Loucy (cell line): ENCODE measurements at regions not wholly inside any gene's neighbourhood (a gene's known extent, or its start where the extent isn't known, plus 50 kb on each side); places are given as distances from the start of the nearest gene placed in this dataset.

Experiments used
- H2AFZ ChIP-seq: fragments of 200-600 bp; sonication (generic); 2 replicates; pipeline ENCODE4 v1.6.0; 2016; ENCODE audit warnings: antibody characterized with exemption, mild to moderate bottlenecking, low read length, moderate library complexity
- H3F3A ChIP-seq: fragments of 200-600 bp; 2 replicates; pipeline ENCODE4 v1.6.0; 2016; ENCODE audit warnings: antibody characterized with exemption, low read depth, mild to moderate bottlenecking
- H3K27me3 ChIP-seq: fragments of 200-600 bp; sonication (generic); 2 replicates; pipeline ENCODE4 v1.6.1; 2014; ENCODE audit warnings: low read length, mild to moderate bottlenecking; ENCODE audit not compliant: insufficient read depth, poor library complexity, severe bottlenecking
- H3K36me3 ChIP-seq: fragments of 200-600 bp; sonication (generic); 2 replicates; pipeline ENCODE4 v1.6.1; 2016; ENCODE audit warnings: low read length; ENCODE audit not compliant: insufficient read depth
- H3K4me1 ChIP-seq: fragments of 200-600 bp; sonication (generic); 2 replicates; pipeline ENCODE4 v1.5.1; 2014; ENCODE audit warnings: low read length, mild to moderate bottlenecking; ENCODE audit not compliant: insufficient read depth, poor library complexity, severe bottlenecking
- H3K4me2 ChIP-seq: fragments of 200-600 bp; sonication (generic); 2 replicates; pipeline ENCODE4 v1.6.0; 2014; ENCODE audit warnings: antibody characterized with exemption, low read length, low read depth, mild to moderate bottlenecking; ENCODE audit not compliant: poor library complexity, severe bottlenecking
- H3K4me3 ChIP-seq: fragments of 200-600 bp; sonication (generic); 2 replicates; pipeline ENCODE4 v1.5.1; 2014; ENCODE audit warnings: low read length, mild to moderate bottlenecking, mixed read lengths; ENCODE audit not compliant: poor library complexity, severe bottlenecking
- H3K79me2 ChIP-seq: fragments of 200-600 bp; sonication (generic); 2 replicates; pipeline ENCODE4 v1.6.1; 2014; ENCODE audit warnings: low read length; ENCODE audit not compliant: insufficient read depth
- H3K9ac ChIP-seq: fragments of 200-600 bp; sonication (generic); 2 replicates; pipeline ENCODE4 v1.6.0; 2014; ENCODE audit warnings: mild to moderate bottlenecking, low read depth, low read length, moderate library complexity; ENCODE audit not compliant: poor library complexity, severe bottlenecking
- H3K9me2 ChIP-seq: fragments of 200-600 bp; sonication (generic); replicated peaks from 2 replicates; pipeline ENCODE4 v1.6.1; 2016; ENCODE audit warnings: low read depth, low read length, mixed read lengths
- H3K9me3 ChIP-seq: fragments of 200-600 bp; sonication (generic); 2 replicates; pipeline ENCODE4 v1.6.1; 2014; ENCODE audit warnings: mild to moderate bottlenecking, antibody characterized with exemption, low read length, low read depth; ENCODE audit not compliant: insufficient read depth
- H4K20me1 ChIP-seq: fragments of 200-600 bp; sonication (generic); 2 replicates; pipeline ENCODE4 v1.6.0; 2014; ENCODE audit warnings: antibody characterized with exemption, low read length, mild to moderate bottlenecking; ENCODE audit not compliant: insufficient read depth, poor library complexity, severe bottlenecking
- EZH2phosphoT487 ChIP-seq: fragments of 200-600 bp; IDR thresholded peaks from 2 replicates; pipeline ENCODE4 v1.6.1; 2018; ENCODE audit warnings: antibody characterized with exemption, mild to moderate bottlenecking, moderate library complexity, borderline replicate concordance
- TF ChIP-seq, protein P1 (sequence below): fragments of 200-600 bp; sonication (generic); conservative IDR thresholded peaks from 2 replicates; pipeline ENCODE4 v1.5.1; 2014; ENCODE audit warnings: mild to moderate bottlenecking, antibody characterized with exemption, low read length

DNA sequence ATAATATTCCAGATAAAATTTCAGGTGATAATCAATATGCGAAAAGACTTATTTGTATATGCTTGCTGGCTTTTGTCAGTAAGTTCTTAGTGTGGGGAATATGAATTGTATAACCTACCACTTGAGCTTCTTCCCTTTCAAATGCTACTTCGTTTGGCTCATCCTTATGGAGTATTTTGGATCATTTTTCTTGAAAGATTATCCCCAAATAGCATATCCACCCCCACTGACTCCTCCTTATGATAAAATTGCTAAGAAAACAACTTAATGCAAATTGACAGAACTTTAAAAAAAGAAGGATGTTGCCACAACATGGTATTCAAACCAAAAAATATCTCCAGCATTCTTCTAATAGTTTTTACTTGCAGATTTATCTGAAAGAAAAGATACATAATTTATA, 393.3 kb downstream of the PPP3CA start:
- Histone ChIP-seq H3K4me3 (no peak overlapping the region), H3K36me3 (no peaks in the 10 kb centered on the region), H3K79me2 (no peaks in the 10 kb centered on the region), H3K9me2 (no peaks in the 10 kb centered on the region), H4K20me1 (no peaks in the 10 kb centered on the region), H3K27me3 (no peaks in the 10 kb centered on the region), H3F3A (no peaks in the 10 kb centered on the region), H2AFZ (no peak overlapping the region), H3K4me1 (no peaks in the 10 kb centered on the region), H3K9me3 (no peaks in the 10 kb centered on the region), H3K4me2 (no peak overlapping the region), H3K9ac (no peak overlapping the region)
- TF ChIP-seq, protein P1, sequence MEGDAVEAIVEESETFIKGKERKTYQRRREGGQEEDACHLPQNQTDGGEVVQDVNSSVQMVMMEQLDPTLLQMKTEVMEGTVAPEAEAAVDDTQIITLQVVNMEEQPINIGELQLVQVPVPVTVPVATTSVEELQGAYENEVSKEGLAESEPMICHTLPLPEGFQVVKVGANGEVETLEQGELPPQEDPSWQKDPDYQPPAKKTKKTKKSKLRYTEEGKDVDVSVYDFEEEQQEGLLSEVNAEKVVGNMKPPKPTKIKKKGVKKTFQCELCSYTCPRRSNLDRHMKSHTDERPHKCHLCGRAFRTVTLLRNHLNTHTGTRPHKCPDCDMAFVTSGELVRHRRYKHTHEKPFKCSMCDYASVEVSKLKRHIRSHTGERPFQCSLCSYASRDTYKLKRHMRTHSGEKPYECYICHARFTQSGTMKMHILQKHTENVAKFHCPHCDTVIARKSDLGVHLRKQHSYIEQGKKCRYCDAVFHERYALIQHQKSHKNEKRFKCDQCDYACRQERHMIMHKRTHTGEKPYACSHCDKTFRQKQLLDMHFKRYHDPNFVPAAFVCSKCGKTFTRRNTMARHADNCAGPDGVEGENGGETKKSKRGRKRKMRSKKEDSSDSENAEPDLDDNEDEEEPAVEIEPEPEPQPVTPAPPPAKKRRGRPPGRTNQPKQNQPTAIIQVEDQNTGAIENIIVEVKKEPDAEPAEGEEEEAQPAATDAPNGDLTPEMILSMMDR = no peak
- no peak for TF ChIP-seq EZH2phosphoT487

DNA sequence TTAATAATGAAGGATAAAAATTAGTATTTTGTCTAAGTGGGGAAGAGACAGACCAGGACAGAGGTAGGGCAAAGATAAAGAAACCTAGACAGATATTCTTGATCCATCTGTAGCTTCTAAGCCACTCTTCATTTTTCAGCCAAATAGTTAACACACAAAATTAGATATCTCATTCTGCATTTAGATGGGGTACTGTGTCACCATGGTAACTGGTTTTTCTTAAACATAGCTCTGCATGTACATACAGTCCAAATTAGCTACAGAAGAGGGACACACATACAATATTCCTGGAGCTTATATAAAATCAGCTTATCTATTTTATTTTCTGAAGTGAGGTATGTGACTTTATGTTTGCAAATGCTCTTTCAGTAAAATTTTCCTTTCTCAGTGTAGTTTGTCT, 393.7 kb downstream of the PPP3CA start:
- Histone ChIP-seq H3K36me3 (no peaks in the 10 kb centered on the region), H3K9me2 (no peaks in the 10 kb centered on the region), H3K4me3 (no peak overlapping the region), H3K9me3 (no peaks in the 10 kb centered on the region), H2AFZ (no peak overlapping the region), H3K4me1 (no peaks in the 10 kb centered on the region), H3K79me2 (no peaks in the 10 kb centered on the region), H4K20me1 (no peaks in the 10 kb centered on the region), H3K27me3 (no peaks in the 10 kb centered on the region), H3K4me2 (no peak overlapping the region), H3K9ac (no peak overlapping the region), H3F3A (no peaks in the 10 kb centered on the region)
- no peak for TF ChIP-seq EZH2phosphoT487
- TF ChIP-seq, protein P1 = no peak

DNA sequence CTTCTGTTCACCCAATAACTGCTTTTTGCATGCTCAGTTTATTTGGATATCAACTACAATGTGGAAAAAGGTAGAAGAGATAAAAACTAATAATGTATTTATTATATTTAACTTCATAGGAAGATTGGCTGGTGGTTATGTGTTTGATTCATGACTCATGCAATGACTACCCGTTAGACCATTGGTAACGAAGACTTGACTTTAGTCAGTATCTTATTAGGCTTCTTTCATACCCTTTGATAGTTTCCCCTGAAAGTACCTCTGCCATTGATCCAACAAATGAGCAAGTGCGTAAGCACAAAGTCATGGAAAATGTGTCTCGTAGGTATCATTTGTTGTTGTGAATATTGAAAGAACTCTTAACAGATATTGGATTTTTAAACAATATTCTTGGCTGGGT, 394.7 kb downstream of the PPP3CA start:
- Histone ChIP-seq H3K79me2 (no peaks in the 10 kb centered on the region), H3F3A (no peaks in the 10 kb centered on the region), H3K9ac (no peak overlapping the region), H4K20me1 (no peaks in the 10 kb centered on the region), H3K9me2 (no peaks in the 10 kb centered on the region), H3K27me3 (no peaks in the 10 kb centered on the region), H3K4me2 (no peak overlapping the region), H3K4me3 (no peak overlapping the region), H2AFZ (no peak overlapping the region), H3K36me3 (no peaks in the 10 kb centered on the region), H3K9me3 (no peaks in the 10 kb centered on the region), H3K4me1 (no peaks in the 10 kb centered on the region)
- TF ChIP-seq, protein P1 = no peak
- TF ChIP-seq EZH2phosphoT487 = no peak
